ENCODE measurements at regions not wholly inside any gene's neighbourhood (a gene's known extent, or its start where the extent isn't known, plus 50 kb on each side); places are given as distances from the start of the nearest gene placed in this dataset.

- DNase-seq = no peak
- no peak overlapping the region for H3K4me3 Mint-ChIP-seq
- peaks cover 0 to 9% (median 5%) of the 10 kb centered on the region in 5 donors for H3K27me3 Mint-ChIP-seq
- H3K27ac Mint-ChIP-seq = no peak overlapping the region
- H3K9me3 Mint-ChIP-seq = peaks cover 0 to 6% (median 0%) of the 10 kb centered on the region in 9 donors
- H3K36me3 Mint-ChIP-seq = no peaks in the 10 kb centered on the region
- no peak for ATAC-seq
- POLR2A ChIA-PET = no interaction called here
- H3K4me1 Mint-ChIP-seq = no peaks in the 10 kb centered on the region
These were observed 128.2 kb downstream of the TTLL2 start for GRCh38 chr6:167453082-167453446.

- POLR2A ChIA-PET = no interaction called here
- H3K27me3 Mint-ChIP-seq = peaks cover 2 to 13% (median 11%) of the 10 kb centered on the region in 5 donors
These were observed 129.1 kb downstream of the TTLL2 start for GRCh38 chr6:167454003-167454402.

GRCh38 chr6:167455371-167455770 lies 130.5 kb downstream of the TTLL2 start:
- Mint-ChIP-seq H3K4me1 (no peaks in the 10 kb centered on the region), H3K36me3 (no peaks in the 10 kb centered on the region), H3K9me3 (peaks cover 0 to 6% (median 0%) of the 10 kb centered on the region in 9 donors), H3K4me3 (no peak overlapping the region), H3K27ac (no peak overlapping the region), H3K27me3 (peaks cover 14 to 20% (median 15%) of the 10 kb centered on the region in 5 donors)
- ATAC-seq (no peak), DNase-seq (no peak)
- POLR2A ChIA-PET = no interaction called here

More at GRCh38 chr6:167454003-167454402, 129.1 kb downstream of the TTLL2 start:
- Mint-ChIP-seq H3K27ac (no peak overlapping the region), H3K36me3 (no peaks in the 10 kb centered on the region), H3K4me3 (no peak overlapping the region), H3K4me1 (no peaks in the 10 kb centered on the region), H3K9me3 (peaks cover 0 to 6% (median 0%) of the 10 kb centered on the region in 9 donors)
- ATAC-seq = no peak
- DNase-seq = no peak

- Mint-ChIP-seq H3K4me3 (no peak overlapping the region), H3K9me3 (no peaks in the 10 kb centered on the region), H3K27me3 (peaks cover 12 to 25% (median 18%) of the 10 kb centered on the region in 5 donors), H3K36me3 (no peaks in the 10 kb centered on the region), H3K27ac (no peak overlapping the region), H3K4me1 (no peaks in the 10 kb centered on the region)
- DNase-seq = no peak
- POLR2A ChIA-PET = no interaction called here
- ATAC-seq = no peak
These were observed 137.8 kb downstream of the TTLL2 start for GRCh38 chr6:167462514-167463312.

- no peaks in the 10 kb centered on the region for H3K36me3 Mint-ChIP-seq
- DNase-seq = no peak
- H3K27me3 Mint-ChIP-seq = peaks cover 8 to 21% (median 13%) of the 10 kb centered on the region in 5 donors
These were observed 139.3 kb downstream of the TTLL2 start for GRCh38 chr6:167464177-167464576.

GRCh38 chr6:167465482-167465881 lies 140.6 kb downstream of the TTLL2 start:
- no peak overlapping the region for H3K4me3 Mint-ChIP-seq
- DNase-seq (no peak), ATAC-seq (no peak)
- H3K27ac Mint-ChIP-seq = no peak overlapping the region
- POLR2A ChIA-PET = no interaction called here
- H3K4me1 Mint-ChIP-seq = peaks cover 0 to 4% (median 0%) of the 10 kb centered on the region in 4 donors
- peaks cover 4 to 9% (median 7%) of the 10 kb centered on the region in 5 donors for H3K27me3 Mint-ChIP-seq
- H3K36me3 Mint-ChIP-seq = no peaks in the 10 kb centered on the region
- no peaks in the 10 kb centered on the region for H3K9me3 Mint-ChIP-seq

More at GRCh38 chr6:167464177-167464576, 139.3 kb downstream of the TTLL2 start:
- H3K27ac Mint-ChIP-seq = no peak overlapping the region
- H3K9me3 Mint-ChIP-seq = no peaks in the 10 kb centered on the region
- no peak for ATAC-seq
- POLR2A ChIA-PET = no interaction called here
- no peak overlapping the region for H3K4me3 Mint-ChIP-seq
- peaks cover 0 to 2% (median 0%) of the 10 kb centered on the region in 4 donors for H3K4me1 Mint-ChIP-seq

- Mint-ChIP-seq H3K36me3 (no peaks in the 10 kb centered on the region), H3K4me3 (no peak overlapping the region), H3K27me3 (peaks cover 0 to 8% (median 1%) of the 10 kb centered on the region in 5 donors), H3K4me1 (peaks cover 0 to 4% (median 0%) of the 10 kb centered on the region in 4 donors), H3K27ac (no peak overlapping the region), H3K9me3 (no peaks in the 10 kb centered on the region)
- DNase-seq (no peak), ATAC-seq (no peak)
- POLR2A ChIA-PET = no interaction called here
These were observed 142.4 kb downstream of the TTLL2 start for GRCh38 chr6:167467282-167467681.

GRCh38 chr6:167467793-167468431 lies 143.0 kb downstream of the TTLL2 start:
- POLR2A ChIA-PET = no interaction called here

GRCh38 chr6:167469101-167469500 lies 144.2 kb downstream of the TTLL2 start:
- ATAC-seq (no peak), DNase-seq (no peak)
- Mint-ChIP-seq H3K27me3 (peaks cover 0 to 10% (median 0%) of the 10 kb centered on the region in 5 donors), H3K4me1 (peaks cover 0 to 4% (median 0%) of the 10 kb centered on the region in 4 donors), H3K9me3 (no peaks in the 10 kb centered on the region), H3K27ac (no peak overlapping the region), H3K36me3 (no peaks in the 10 kb centered on the region), H3K4me3 (no peak overlapping the region)
- POLR2A ChIA-PET = no interaction called here

More at GRCh38 chr6:167467793-167468431, 143.0 kb downstream of the TTLL2 start:
- Mint-ChIP-seq H3K4me1 (peaks cover 0 to 4% (median 0%) of the 10 kb centered on the region in 4 donors), H3K27me3 (peaks cover 0 to 10% (median 0%) of the 10 kb centered on the region in 5 donors), H3K4me3 (no peak overlapping the region), H3K36me3 (no peaks in the 10 kb centered on the region), H3K9me3 (no peaks in the 10 kb centered on the region), H3K27ac (no peak overlapping the region)
- no peak for ATAC-seq
- DNase-seq = no peak

GRCh38 chr6:167469672-167470071 lies 144.8 kb downstream of the TTLL2 start:
- H3K4me3 Mint-ChIP-seq = no peak overlapping the region
- DNase-seq (no peak), ATAC-seq (no peak)
- peaks cover 0 to 4% (median 0%) of the 10 kb centered on the region in 4 donors for H3K4me1 Mint-ChIP-seq
- no peaks in the 10 kb centered on the region for H3K36me3 Mint-ChIP-seq
- POLR2A ChIA-PET = no interaction called here
- peak overlapping the region in 1 of 10 donors; percentile 43 for H3K27ac Mint-ChIP-seq
- peaks cover 0 to 10% (median 0%) of the 10 kb centered on the region in 5 donors for H3K27me3 Mint-ChIP-seq
- no peaks in the 10 kb centered on the region for H3K9me3 Mint-ChIP-seq

- Mint-ChIP-seq H3K4me1 (peaks cover 0 to 4% (median 0%) of the 10 kb centered on the region in 4 donors), H3K27ac (no peak overlapping the region), H3K36me3 (no peaks in the 10 kb centered on the region), H3K4me3 (no peak overlapping the region), H3K9me3 (no peaks in the 10 kb centered on the region), H3K27me3 (peaks cover 0 to 10% (median 0%) of the 10 kb centered on the region in 5 donors)
- ATAC-seq (no peak), DNase-seq (no peak)
- POLR2A ChIA-PET = no interaction called here
These were observed 145.4 kb downstream of the TTLL2 start for GRCh38 chr6:167470101-167470835.

- Mint-ChIP-seq H3K27me3 (peaks cover 0 to 10% (median 0%) of the 10 kb centered on the region in 5 donors), H3K4me3 (no peak overlapping the region), H3K36me3 (no peaks in the 10 kb centered on the region), H3K27ac (no peak overlapping the region), H3K9me3 (no peaks in the 10 kb centered on the region), H3K4me1 (peaks cover 0 to 4% (median 0%) of the 10 kb centered on the region in 4 donors)
- ATAC-seq (no peak), DNase-seq (no peak)
- POLR2A ChIA-PET = no interaction called here
These were observed 146.1 kb downstream of the TTLL2 start for GRCh38 chr6:167470836-167471547.

Data from naive thymus-derived CD8-positive, alpha-beta T cell (primary cell).